WTC11 (cell line): ENCODE measurements at regions not wholly inside any gene's neighbourhood (a gene's known extent, or its start where the extent isn't known, plus 50 kb on each side); places are given as distances from the start of the nearest gene placed in this dataset.

Experiments used
- ATAC-seq: fragments of 200-7000 bp; cut with Tn5 transposase; 2 replicates; pipeline ENCODE4 v1.10.0; 2021; ENCODE audit warnings: mild to moderate bottlenecking, moderate library complexity
- CTCF ChIA-PET: fragments of 300-600 bp; sonication (Branson Sonifier 250); formaldehyde crosslinking; loops from one replicate; lab custom pipeline; 2021; ENCODE audit warnings: antibody characterized with exemption; lab: Charles Lee
- POLR2A ChIA-PET: fragments of 350-600 bp; sonication (Branson Sonifier 250); formaldehyde crosslinking; loops from one replicate; lab custom pipeline; 2021; ENCODE audit warnings: antibody characterized with exemption; lab: Charles Lee
- DNase-seq: peaks from one replicate; pipeline ENCODE4 v3.0.0; 2021; ENCODE audit warnings: low spot score
- H3K27ac Mint-ChIP-seq: 2 replicates; pipeline ENCODE4 v1.8.0; 2021; ENCODE audit warnings: mixed read lengths
- H3K27me3 Mint-ChIP-seq: 2 replicates; pipeline ENCODE4 v1.8.0; 2021; ENCODE audit warnings: low read depth, mild to moderate bottlenecking, moderate library complexity, mixed read lengths
- H3K36me3 Mint-ChIP-seq: 2 replicates; pipeline ENCODE4 v1.8.0; 2021; ENCODE audit warnings: mixed read lengths
- H3K4me1 Mint-ChIP-seq: 2 replicates; pipeline ENCODE4 v1.8.0; 2022; ENCODE audit warnings: mixed read lengths
- H3K4me3 Mint-ChIP-seq: 2 replicates; pipeline ENCODE4 v1.8.0; 2021; ENCODE audit warnings: mild to moderate bottlenecking, moderate library complexity, mixed read lengths
- H3K9me3 Mint-ChIP-seq: 2 replicates; pipeline ENCODE4 v1.8.0; 2021; ENCODE audit warnings: mixed read lengths
- E2F5 ChIP-seq: sonication (generic); formaldehyde crosslinking; IDR thresholded peaks from 2 replicates; pipeline ENCODE4 v1.8.1; 2022; ENCODE audit warnings: mild to moderate bottlenecking, moderate library complexity, missing genetic modification reagents
- FOXP1 ChIP-seq: sonication (generic); formaldehyde crosslinking; IDR thresholded peaks from 2 replicates; pipeline ENCODE4 v1.8.0; 2022; ENCODE audit warnings: missing genetic modification reagents, mild to moderate bottlenecking, moderate library complexity, borderline replicate concordance
- IRF2 ChIP-seq: sonication (generic); formaldehyde crosslinking; IDR thresholded peaks from 2 replicates; pipeline ENCODE4 v1.8.0; 2022; ENCODE audit warnings: low read depth, missing genetic modification reagents, borderline replicate concordance
- JAZF1 ChIP-seq: fragments of 250-450 bp; sonication (Bioruptor Pico); IDR thresholded peaks from 2 replicates; pipeline ENCODE4 v1.9.0; 2021; ENCODE audit warnings: moderate library complexity, mild to moderate bottlenecking, inconsistent platforms
- MLX ChIP-seq: sonication (generic); formaldehyde crosslinking; IDR thresholded peaks from 2 replicates; pipeline ENCODE4 v1.8.1; 2023; ENCODE audit warnings: mild to moderate bottlenecking, missing genetic modification reagents, moderate library complexity
- NR2C2 ChIP-seq: sonication (generic); formaldehyde crosslinking; IDR thresholded peaks from 2 replicates; pipeline ENCODE4 v1.8.0; 2022; ENCODE audit warnings: mild to moderate bottlenecking, missing genetic modification reagents
- OVOL2 ChIP-seq: fragments of 250-450 bp; sonication (Bioruptor Pico); IDR thresholded peaks from 2 replicates; pipeline ENCODE4 v1.9.0; 2021; ENCODE audit warnings: mild to moderate bottlenecking, borderline replicate concordance
- RELA ChIP-seq: sonication (generic); formaldehyde crosslinking; IDR thresholded peaks from 2 replicates; pipeline ENCODE4 v1.8.1; 2022; ENCODE audit warnings: missing genetic modification reagents, mild to moderate bottlenecking, borderline replicate concordance
- TP53 ChIP-seq: sonication (generic); formaldehyde crosslinking; IDR thresholded peaks from 2 replicates; pipeline ENCODE4 v1.8.1; 2023; ENCODE audit warnings: mild to moderate bottlenecking, missing genetic modification reagents
- ZBTB21 ChIP-seq: sonication (generic); formaldehyde crosslinking; IDR thresholded peaks from 2 replicates; pipeline ENCODE4 v1.8.1; 2023; ENCODE audit warnings: mild to moderate bottlenecking, missing genetic modification reagents, borderline replicate concordance
- ZMAT4 ChIP-seq: fragments of 250-450 bp; sonication (Bioruptor Pico); IDR thresholded peaks from 2 replicates; pipeline ENCODE4 v1.9.0; 2021; ENCODE audit warnings: mild to moderate bottlenecking
- ZNF121 ChIP-seq: sonication (generic); formaldehyde crosslinking; IDR thresholded peaks from 2 replicates; pipeline ENCODE4 v1.8.0; 2023; ENCODE audit warnings: missing genetic modification reagents
- ZNF232 ChIP-seq: sonication (generic); formaldehyde crosslinking; IDR thresholded peaks from 2 replicates; pipeline ENCODE4 v1.8.0; 2022; ENCODE audit warnings: mild to moderate bottlenecking, missing genetic modification reagents
- ZNF416 ChIP-seq: fragments of 250-450 bp; sonication (Bioruptor Pico); IDR thresholded peaks from 2 replicates; pipeline ENCODE4 v1.9.0; 2021; ENCODE audit warnings: mild to moderate bottlenecking, inconsistent platforms
- ZNF423 ChIP-seq: fragments of 250-450 bp; sonication (Bioruptor Pico); IDR thresholded peaks from 2 replicates; pipeline ENCODE4 v2.1.2; 2022; ENCODE audit warnings: mild to moderate bottlenecking, moderate library complexity
- ZNF425 ChIP-seq: fragments of 250-450 bp; sonication (Bioruptor Pico); conservative IDR thresholded peaks from 2 replicates; pipeline ENCODE4 v1.9.0; 2021; ENCODE audit warnings: mild to moderate bottlenecking
- TF ChIP-seq, protein P1 (sequence below): sonication (generic); formaldehyde crosslinking; IDR thresholded peaks from 2 replicates; pipeline ENCODE4 v1.8.1; 2023; ENCODE audit warnings: mild to moderate bottlenecking, missing genetic modification reagents
- TF ChIP-seq, protein P2 (sequence below): sonication (generic); formaldehyde crosslinking; IDR thresholded peaks from 2 replicates; pipeline ENCODE4 v1.8.1; 2023; ENCODE audit warnings: mild to moderate bottlenecking, missing genetic modification reagents, moderate library complexity
- TF ChIP-seq, protein P3 (sequence below): sonication (generic); formaldehyde crosslinking; conservative IDR thresholded peaks from 2 replicates; pipeline ENCODE4 v1.8.1; 2023; ENCODE audit warnings: mild to moderate bottlenecking, low read depth, missing genetic modification reagents, moderate library complexity

GRCh38 chr4:136855886-136856285 is 676.4 kb downstream of the PCDH18 start:
- H3K9me3 Mint-ChIP-seq: peaks cover 15% of the 10 kb centered on the region
- H3K27ac Mint-ChIP-seq: no peak overlapping the region
- H3K36me3 Mint-ChIP-seq: no peaks in the 10 kb centered on the region
- ChIA-PET CTCF (interaction anchor here (0.6 to 2.7 kb wide), 2 partner anchors 8 to 352 kb away, joined by 3 to 14 read pairs; no protein-coding TSS in a partner anchor), POLR2A (no interaction called here)
- ATAC-seq (no peak), DNase-seq (no peak)
- no peak overlapping the region for H3K4me3 Mint-ChIP-seq
- peaks cover 36% of the 10 kb centered on the region for H3K4me1 Mint-ChIP-seq
- no peaks in the 10 kb centered on the region; the same call in 1 of the 2 replicates for H3K27me3 Mint-ChIP-seq
- TF ChIP-seq JAZF1 (CRISPR knock-in tag) (no peak), ZBTB21 (CRISPR knock-in tag) (no peak), IRF2 (CRISPR knock-in tag) (no peak), ZNF425 (no peak), ZNF423 (no peak), ZNF416 (CRISPR knock-in tag) (no peak), TP53 (CRISPR knock-in tag) (no peak), ZNF121 (CRISPR knock-in tag) (no peak), RELA (no peak), ZNF232 (no peak), ZMAT4 (no peak), MLX (no peak), OVOL2 (no peak), NR2C2 (no peak), FOXP1 (CRISPR knock-in tag) (no peak), E2F5 (CRISPR knock-in tag) (no peak)
- TF ChIP-seq, protein P1, sequence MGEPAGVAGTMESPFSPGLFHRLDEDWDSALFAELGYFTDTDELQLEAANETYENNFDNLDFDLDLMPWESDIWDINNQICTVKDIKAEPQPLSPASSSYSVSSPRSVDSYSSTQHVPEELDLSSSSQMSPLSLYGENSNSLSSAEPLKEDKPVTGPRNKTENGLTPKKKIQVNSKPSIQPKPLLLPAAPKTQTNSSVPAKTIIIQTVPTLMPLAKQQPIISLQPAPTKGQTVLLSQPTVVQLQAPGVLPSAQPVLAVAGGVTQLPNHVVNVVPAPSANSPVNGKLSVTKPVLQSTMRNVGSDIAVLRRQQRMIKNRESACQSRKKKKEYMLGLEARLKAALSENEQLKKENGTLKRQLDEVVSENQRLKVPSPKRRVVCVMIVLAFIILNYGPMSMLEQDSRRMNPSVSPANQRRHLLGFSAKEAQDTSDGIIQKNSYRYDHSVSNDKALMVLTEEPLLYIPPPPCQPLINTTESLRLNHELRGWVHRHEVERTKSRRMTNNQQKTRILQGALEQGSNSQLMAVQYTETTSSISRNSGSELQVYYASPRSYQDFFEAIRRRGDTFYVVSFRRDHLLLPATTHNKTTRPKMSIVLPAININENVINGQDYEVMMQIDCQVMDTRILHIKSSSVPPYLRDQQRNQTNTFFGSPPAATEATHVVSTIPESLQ (CRISPR knock-in tag): no peak
- TF ChIP-seq, protein P2, sequence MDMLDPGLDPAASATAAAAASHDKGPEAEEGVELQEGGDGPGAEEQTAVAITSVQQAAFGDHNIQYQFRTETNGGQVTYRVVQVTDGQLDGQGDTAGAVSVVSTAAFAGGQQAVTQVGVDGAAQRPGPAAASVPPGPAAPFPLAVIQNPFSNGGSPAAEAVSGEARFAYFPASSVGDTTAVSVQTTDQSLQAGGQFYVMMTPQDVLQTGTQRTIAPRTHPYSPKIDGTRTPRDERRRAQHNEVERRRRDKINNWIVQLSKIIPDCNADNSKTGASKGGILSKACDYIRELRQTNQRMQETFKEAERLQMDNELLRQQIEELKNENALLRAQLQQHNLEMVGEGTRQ (CRISPR knock-in tag): no peak
- TF ChIP-seq, protein P3, sequence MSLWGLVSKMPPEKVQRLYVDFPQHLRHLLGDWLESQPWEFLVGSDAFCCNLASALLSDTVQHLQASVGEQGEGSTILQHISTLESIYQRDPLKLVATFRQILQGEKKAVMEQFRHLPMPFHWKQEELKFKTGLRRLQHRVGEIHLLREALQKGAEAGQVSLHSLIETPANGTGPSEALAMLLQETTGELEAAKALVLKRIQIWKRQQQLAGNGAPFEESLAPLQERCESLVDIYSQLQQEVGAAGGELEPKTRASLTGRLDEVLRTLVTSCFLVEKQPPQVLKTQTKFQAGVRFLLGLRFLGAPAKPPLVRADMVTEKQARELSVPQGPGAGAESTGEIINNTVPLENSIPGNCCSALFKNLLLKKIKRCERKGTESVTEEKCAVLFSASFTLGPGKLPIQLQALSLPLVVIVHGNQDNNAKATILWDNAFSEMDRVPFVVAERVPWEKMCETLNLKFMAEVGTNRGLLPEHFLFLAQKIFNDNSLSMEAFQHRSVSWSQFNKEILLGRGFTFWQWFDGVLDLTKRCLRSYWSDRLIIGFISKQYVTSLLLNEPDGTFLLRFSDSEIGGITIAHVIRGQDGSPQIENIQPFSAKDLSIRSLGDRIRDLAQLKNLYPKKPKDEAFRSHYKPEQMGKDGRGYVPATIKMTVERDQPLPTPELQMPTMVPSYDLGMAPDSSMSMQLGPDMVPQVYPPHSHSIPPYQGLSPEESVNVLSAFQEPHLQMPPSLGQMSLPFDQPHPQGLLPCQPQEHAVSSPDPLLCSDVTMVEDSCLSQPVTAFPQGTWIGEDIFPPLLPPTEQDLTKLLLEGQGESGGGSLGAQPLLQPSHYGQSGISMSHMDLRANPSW: no peak
- TF ChIP-seq, all 79 proteins: peak for 0
